H1 (cell line): ENCODE measurements at regions not wholly inside any gene's neighbourhood (a gene's known extent, or its start where the extent isn't known, plus 50 kb on each side); places are given as distances from the start of the nearest gene placed in this dataset.

Experiments used
- CTCF ChIA-PET: fragments of 300-600 bp; sonication (Branson Sonifier 250); formaldehyde crosslinking; loops from one replicate; lab custom pipeline; 2021; ENCODE audit not compliant: partially characterized antibody; lab: Charles Lee
- POLR2A ChIA-PET: fragments of 300-600 bp; sonication (Branson Sonifier 250); formaldehyde crosslinking; loops from one replicate; lab custom pipeline; 2021; ENCODE audit warnings: inconsistent platforms; ENCODE audit not compliant: partially characterized antibody; lab: Charles Lee
- DNase-seq, 2 experiments: peaks; one replicate each; pipeline versions ENCODE4 v3.0.0 to v3.0.0-alpha.2; 2010 to 2022; ENCODE audit warnings: low spot score in 2 of 2, low read depth in 1 of 2, mixed read lengths in 1 of 2
- FAIRE-seq: peaks from 2 replicates; lab custom pipeline; 2011; peaks lifted over from hg19 to GRCh38; lab: Jason Lieb, UNC
- H2AFZ ChIP-seq: 2 replicates; pipeline ENCODE4 v1.8.1; 2012; ENCODE audit warnings: low read length, inconsistent platforms
- H2AK5ac ChIP-seq: 2 replicates; pipeline ENCODE4 v1.6.1; 2013; ENCODE audit warnings: low read depth, low read length
- H2BK120ac ChIP-seq: replicated peaks from 2 replicates; pipeline ENCODE3; 2013; ENCODE audit warnings: low read depth, low read length, inconsistent platforms
- H2BK12ac ChIP-seq: 2 replicates; pipeline ENCODE4 v1.6.1; 2013; ENCODE audit warnings: low read depth, low read length
- H2BK15ac ChIP-seq: 2 replicates; pipeline ENCODE4 v1.6.1; 2013; ENCODE audit warnings: low read length
- H2BK20ac ChIP-seq: 2 replicates; pipeline ENCODE4 v1.6.1; 2013; ENCODE audit warnings: low read length
- H2BK5ac ChIP-seq: 2 replicates; pipeline ENCODE4 v1.6.1; 2013; ENCODE audit warnings: low read depth, low read length
- H3K14ac ChIP-seq: 2 replicates; pipeline ENCODE4 v1.6.1; 2013; ENCODE audit warnings: inconsistent platforms; ENCODE audit not compliant: insufficient read length
- H3K18ac ChIP-seq: 2 replicates; pipeline ENCODE4 v1.6.1; 2013; ENCODE audit warnings: low read length; ENCODE audit errors: extremely low read depth
- H3K23ac ChIP-seq: 2 replicates; pipeline ENCODE4 v1.6.1; 2013; ENCODE audit warnings: inconsistent platforms; ENCODE audit not compliant: insufficient read length
- H3K23me2 ChIP-seq: 2 replicates; pipeline ENCODE4 v1.6.1; 2013; ENCODE audit warnings: low read depth, low read length
- H3K27ac ChIP-seq: 2 replicates; pipeline ENCODE4 v1.6.1; 2011; ENCODE audit warnings: low read depth, low read length, inconsistent platforms
- H3K27me3 ChIP-seq, 4 experiments: replicated peaks in 1 of 4; 1 replicate in 1 of 4; 2 replicates in 3 of 4; pipeline versions ENCODE4 v1.6.1 to v1.8.1; 2011 to 2013; ENCODE audit warnings: low read length in 3 of 4, mild to moderate bottlenecking in 3 of 4, inconsistent platforms in 2 of 4, mixed read lengths in 2 of 4, moderate library complexity in 1 of 4; ENCODE audit not compliant: control insufficient read depth in 3 of 4, insufficient read depth in 3 of 4; ENCODE audit errors: extremely low read depth in 1 of 4
- H3K36me3 ChIP-seq, 4 experiments: 2 replicates each; pipeline versions ENCODE4 v1.6.1 to v1.8.1; 2011 to 2013; ENCODE audit warnings: mild to moderate bottlenecking in 4 of 4, low read length in 3 of 4, moderate library complexity in 2 of 4, control low read depth in 1 of 4, inconsistent platforms in 1 of 4; ENCODE audit not compliant: insufficient read depth in 4 of 4, control insufficient read depth in 2 of 4
- H3K4ac ChIP-seq: replicated peaks from 2 replicates; pipeline ENCODE3; 2013; ENCODE audit warnings: low read length, low read depth, mixed read lengths, inconsistent platforms; ENCODE audit not compliant: insufficient read length
- H3K4me1 ChIP-seq, 4 experiments: replicated peaks in 1 of 4; 1 replicate in 1 of 4; 2 replicates in 3 of 4; pipeline versions ENCODE4 v1.6.1 to v1.8.1; 2011 to 2013; ENCODE audit warnings: low read length in 3 of 4, inconsistent platforms in 2 of 4, mixed read lengths in 1 of 4; ENCODE audit not compliant: insufficient read depth in 4 of 4, control insufficient read depth in 3 of 4
- H3K4me2 ChIP-seq, 2 experiments: 2 replicates each; pipeline versions ENCODE4 v1.6.1 to v1.8.1; 2011 to 2013; ENCODE audit warnings: low read depth in 2 of 2, low read length in 2 of 2, control low read depth in 1 of 2, inconsistent platforms in 1 of 2, mild to moderate bottlenecking in 1 of 2; ENCODE audit not compliant: insufficient read depth in 1 of 2
- H3K4me3 ChIP-seq, 4 experiments: fragments of 200-600, 300-600 bp in 1 of 4; sonication (generic), shearing (Covaris generic), sonication (Bioruptor Twin) in 1 of 4; 2 replicates each; pipeline versions ENCODE4 v1.5.1 to v1.8.1; 2011 to 2016; ENCODE audit warnings: low read length in 4 of 4, low read depth in 3 of 4, control low read depth in 2 of 4, inconsistent platforms in 2 of 4, mild to moderate bottlenecking in 2 of 4, mixed read lengths in 1 of 4, moderate library complexity in 1 of 4; ENCODE audit not compliant: insufficient read depth in 2 of 4; ENCODE audit errors: extremely low read depth in 1 of 4
- H3K56ac ChIP-seq: replicated peaks from 2 replicates; pipeline ENCODE3; 2013; ENCODE audit warnings: low read depth, mild to moderate bottlenecking, mixed read lengths, low read length, inconsistent platforms; ENCODE audit not compliant: insufficient read length
- H3K79me1 ChIP-seq: 2 replicates; pipeline ENCODE4 v1.6.1; 2013; ENCODE audit warnings: low read depth, low read length, control low read depth
- H3K79me2 ChIP-seq, 2 experiments: 2 replicates each; pipeline versions ENCODE4 v1.6.1 to v1.8.1; 2012 to 2013; ENCODE audit warnings: low read length in 2 of 2, mild to moderate bottlenecking in 2 of 2, inconsistent platforms in 1 of 2; ENCODE audit not compliant: insufficient read depth in 2 of 2, control insufficient read depth in 1 of 2
- H3K9ac ChIP-seq, 4 experiments: replicated peaks in 1 of 4; 1 replicate in 1 of 4; 2 replicates in 3 of 4; pipeline versions ENCODE4 v1.6.1 to v1.8.1; 2011 to 2013; ENCODE audit warnings: low read depth in 3 of 4, low read length in 3 of 4, control low read depth in 2 of 4, mild to moderate bottlenecking in 2 of 4, moderate library complexity in 2 of 4, inconsistent platforms in 1 of 4; ENCODE audit errors: extremely low read depth in 1 of 4
- H3K9me3 ChIP-seq, 2 experiments: 2 replicates each; pipeline versions ENCODE4 v1.6.1 to v1.8.1; 2012 to 2013; ENCODE audit warnings: mild to moderate bottlenecking in 2 of 2, moderate library complexity in 2 of 2, control low read depth in 1 of 2, inconsistent platforms in 1 of 2, low read depth in 1 of 2, low read length in 1 of 2, mixed read lengths in 1 of 2; ENCODE audit not compliant: insufficient read depth in 2 of 2
- H4K20me1 ChIP-seq, 2 experiments: replicated peaks in 1 of 2; 2 replicates each; pipeline versions ENCODE3 to v1.8.1; 2011 to 2013; ENCODE audit warnings: inconsistent platforms in 2 of 2, low read length in 2 of 2, mild to moderate bottlenecking in 1 of 2; ENCODE audit not compliant: insufficient read depth in 2 of 2, control insufficient read depth in 1 of 2
- H4K5ac ChIP-seq: 2 replicates; pipeline ENCODE4 v1.6.1; 2013; ENCODE audit warnings: low read length, low read depth, mixed read lengths, inconsistent platforms; ENCODE audit not compliant: insufficient read length
- H4K8ac ChIP-seq: 2 replicates; pipeline ENCODE4 v1.8.0; 2013; ENCODE audit warnings: mild to moderate bottlenecking, moderate library complexity, low read length, inconsistent platforms; ENCODE audit not compliant: insufficient read depth; ENCODE audit errors: extremely low read depth
- H4K91ac ChIP-seq: replicated peaks from 2 replicates; pipeline ENCODE3; 2013; ENCODE audit warnings: low read length, mixed read lengths, inconsistent platforms; ENCODE audit not compliant: insufficient read length
- SP4 ChIP-seq: IDR thresholded peaks from 2 replicates; pipeline ENCODE4 v1.6.1; 2012; ENCODE audit warnings: low read length, inconsistent platforms
- WGBS, 2 experiments: shearing (Covaris generic) in 1 of 2; methylation state at CpG; one replicate each; pipeline versions ENCODE4 v1.1.6 to v1.1.7; 2013 to 2015; ENCODE audit warnings: low lambda C conversion rate in 2 of 2, mixed read lengths in 2 of 2, inconsistent platforms in 1 of 2, low coverage in 1 of 2, missing lambda C conversion rate in 1 of 2; ENCODE audit not compliant: insufficient replicate concordance in 2 of 2, insufficient coverage in 1 of 2, insufficient read length in 1 of 2; ENCODE audit errors: extremely low coverage in 1 of 2, missing lambda C conversion rate in 1 of 2; 5-methylcytosine and 5-hydroxymethylcytosine counted together

DNA sequence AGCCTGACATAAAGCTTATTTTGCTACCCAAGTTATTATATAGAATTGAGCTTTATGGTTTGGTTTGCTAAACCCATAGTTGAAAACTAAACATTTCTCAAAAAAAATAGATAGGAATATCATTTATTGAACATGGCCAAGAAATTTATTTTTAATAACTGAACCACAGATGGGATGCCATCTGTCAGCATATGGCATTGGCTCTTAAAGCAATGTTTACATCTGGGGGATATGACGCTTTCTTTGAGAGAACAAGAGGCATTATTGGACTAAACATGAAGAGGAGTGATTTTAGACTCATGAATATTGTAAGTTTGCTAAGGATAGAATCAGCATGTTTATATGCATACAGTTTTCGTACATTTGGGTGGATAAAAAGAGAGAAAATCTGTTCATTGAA lies 132.6 kb upstream of the SLIT2 start:
- H2BK20ac ChIP-seq: no peak overlapping the region
- H2BK12ac ChIP-seq: no peak overlapping the region
- no peak overlapping the region for H2BK5ac ChIP-seq
- H4K91ac ChIP-seq: no peak overlapping the region
- H3K9ac ChIP-seq: no peak overlapping the region
- no peak overlapping the region for H4K8ac ChIP-seq
- no peaks in the 10 kb centered on the region for H3K27me3 ChIP-seq
- H3K18ac ChIP-seq: no peak overlapping the region
- H3K4me2 ChIP-seq: no peak overlapping the region
- DNase-seq (no peak), FAIRE-seq (no peak)
- H3K27ac ChIP-seq: no peak overlapping the region
- no peak overlapping the region for H3K4me3 ChIP-seq
- H2BK120ac ChIP-seq: no peak overlapping the region
- no peaks in the 10 kb centered on the region for H3K79me2 ChIP-seq
- WGBS, 2 experiments: 81% methylated on average over 2 of the region's 2 CpGs; no CpG with 5 or more reads in 1 of the 2 experiments
- no peaks in the 10 kb centered on the region for H3K36me3 ChIP-seq
- H4K5ac ChIP-seq: no peak overlapping the region
- H3K4me1 ChIP-seq: no peaks in the 10 kb centered on the region
- POLR2A ChIA-PET: no interaction called here
- no peak overlapping the region for H2AFZ ChIP-seq
- H3K4ac ChIP-seq: no peak overlapping the region
- H3K9me3 ChIP-seq: no peaks in the 10 kb centered on the region
- H2BK15ac ChIP-seq: no peak overlapping the region
- H2AK5ac ChIP-seq: no peak overlapping the region
- H3K79me1 ChIP-seq: no peaks in the 10 kb centered on the region
- no peaks in the 10 kb centered on the region for H4K20me1 ChIP-seq
- no peak overlapping the region for H3K14ac ChIP-seq
- CTCF ChIA-PET: no interaction called here
- H3K56ac ChIP-seq: no peak overlapping the region
- no peak for TF ChIP-seq SP4
- no peaks in the 10 kb centered on the region for H3K23me2 ChIP-seq
- H3K23ac ChIP-seq: no peak overlapping the region
